COLO829 (cell line): ENCODE measurements at regions not wholly inside any gene's neighbourhood (a gene's known extent, or its start where the extent isn't known, plus 50 kb on each side); places are given as distances from the start of the nearest gene placed in this dataset.

Source experiments
- DNase-seq: peaks from one replicate; pipeline ENCODE4 v3.0.0; 2012; ENCODE audit warnings: low spot score

DNA sequence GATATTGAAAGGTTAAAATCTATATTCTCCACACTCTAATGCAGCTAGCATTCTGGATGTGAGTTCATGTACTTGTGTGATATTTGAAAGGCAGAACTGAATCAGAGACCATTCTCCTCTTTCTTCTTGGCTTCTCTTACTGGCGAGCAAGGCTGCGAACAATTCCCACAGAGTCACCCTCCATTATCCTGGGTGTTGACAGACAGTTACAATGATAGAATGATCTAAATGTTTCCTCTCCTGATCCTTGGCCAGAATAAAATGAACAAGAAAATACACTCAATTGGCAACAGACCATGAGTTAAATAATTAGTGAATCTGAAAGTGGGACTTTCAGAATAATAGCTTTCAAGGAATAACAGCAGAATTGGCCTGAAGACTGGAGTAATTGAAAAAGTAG is 342.8 kb downstream of the RAPGEF2 start:
- DNase-seq, result no peak

DNA sequence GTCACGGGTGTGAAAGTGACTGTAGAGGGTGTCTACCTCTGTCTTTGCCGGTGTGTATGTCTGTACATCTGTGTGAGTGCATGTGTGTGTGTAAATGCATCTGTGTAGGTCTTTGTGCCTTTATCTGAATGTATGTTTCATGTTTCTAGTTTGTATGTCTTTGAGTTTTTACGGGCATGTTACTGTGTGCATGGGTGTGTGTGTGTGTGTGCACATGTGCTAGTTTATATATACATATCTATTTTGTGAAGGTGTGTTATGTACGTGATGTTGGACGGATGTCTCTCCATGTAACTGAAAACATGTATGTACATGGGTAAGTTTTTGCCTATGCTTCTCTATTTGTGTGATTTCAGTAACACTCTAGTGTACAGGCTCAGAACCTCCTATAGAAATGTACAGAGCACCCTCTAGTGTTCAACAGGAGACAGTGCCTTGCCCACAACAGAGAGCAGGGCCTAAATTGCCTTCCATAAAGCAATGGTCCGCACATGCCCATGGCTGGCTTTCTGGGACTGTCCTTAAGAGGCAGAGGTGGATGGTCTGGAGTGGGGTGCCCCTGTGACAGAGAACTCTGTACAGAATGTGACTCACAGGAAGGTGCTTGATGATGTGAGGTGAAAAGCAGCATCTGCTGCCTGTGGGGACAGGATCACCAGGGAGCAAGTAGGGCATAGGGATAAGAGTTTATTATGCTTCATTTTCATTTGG is 343.5 kb downstream of the RAPGEF2 start:
- DNase-seq, result peak; percentile 77

DNA sequence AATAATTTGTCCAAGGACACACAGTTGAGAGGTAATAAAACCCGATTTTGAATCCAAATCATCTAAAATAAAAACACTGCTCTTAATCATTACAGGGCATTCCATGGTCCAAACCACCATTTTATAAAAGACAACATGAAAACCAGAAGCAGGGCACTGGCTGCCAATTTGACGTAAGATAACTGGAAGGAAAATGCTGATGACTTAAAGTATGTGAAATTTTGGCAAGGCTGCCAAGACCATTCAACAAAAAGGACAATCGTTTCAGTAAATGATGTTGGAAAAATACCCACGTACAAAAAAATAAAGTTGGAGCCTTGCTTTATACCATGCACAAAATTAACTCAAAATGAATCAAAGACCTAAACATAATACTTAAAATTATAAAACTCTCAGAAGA is 344.4 kb downstream of the RAPGEF2 start:
- no peak for DNase-seq

DNA sequence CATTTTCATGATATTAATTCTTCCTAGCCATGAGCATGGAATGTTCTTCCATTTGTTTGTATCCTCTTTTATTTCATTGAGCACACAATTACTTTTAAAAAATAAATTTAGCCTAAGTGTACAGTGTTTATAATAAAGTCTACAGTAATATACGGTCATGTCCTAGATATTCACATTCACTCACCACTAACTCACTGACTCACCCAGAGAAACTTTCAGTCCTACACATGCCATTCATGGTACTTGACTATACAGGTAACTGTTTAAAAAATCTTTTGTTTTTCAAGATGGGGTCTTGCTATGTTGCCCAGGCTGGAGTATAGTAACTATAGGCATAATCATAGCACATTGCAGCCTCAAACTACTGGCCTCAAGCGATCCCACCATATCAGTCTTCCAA is 348.1 kb downstream of the RAPGEF2 start:
- DNase-seq, result no peak

DNA sequence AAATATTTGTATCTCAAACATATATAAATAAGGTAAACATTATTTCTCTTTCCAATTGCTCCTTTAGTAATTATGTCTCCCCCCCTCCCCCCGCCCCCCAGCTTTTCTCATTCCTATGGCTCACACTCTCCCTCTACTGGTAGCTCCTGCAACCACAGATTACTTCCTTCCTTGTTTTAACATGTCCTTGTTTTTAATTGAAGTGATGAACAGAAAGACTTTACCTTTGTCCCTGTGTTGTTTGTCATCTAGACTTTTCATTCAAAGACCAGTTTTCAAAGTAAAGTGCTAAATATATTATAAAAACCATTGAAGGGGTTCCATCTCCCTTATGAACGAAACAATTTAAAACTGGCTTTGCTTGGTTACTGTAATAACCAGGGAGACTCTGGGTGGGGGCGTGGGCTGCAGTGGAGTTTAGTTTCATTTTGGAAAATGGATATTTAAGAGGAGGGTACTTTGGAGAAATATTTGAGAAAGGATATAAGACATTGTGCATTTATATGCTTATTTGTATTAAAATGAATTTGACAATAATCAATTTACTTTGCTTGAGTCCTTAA is 352.9 kb downstream of the RAPGEF2 start:
- DNase-seq, result peak; percentile 78

DNA sequence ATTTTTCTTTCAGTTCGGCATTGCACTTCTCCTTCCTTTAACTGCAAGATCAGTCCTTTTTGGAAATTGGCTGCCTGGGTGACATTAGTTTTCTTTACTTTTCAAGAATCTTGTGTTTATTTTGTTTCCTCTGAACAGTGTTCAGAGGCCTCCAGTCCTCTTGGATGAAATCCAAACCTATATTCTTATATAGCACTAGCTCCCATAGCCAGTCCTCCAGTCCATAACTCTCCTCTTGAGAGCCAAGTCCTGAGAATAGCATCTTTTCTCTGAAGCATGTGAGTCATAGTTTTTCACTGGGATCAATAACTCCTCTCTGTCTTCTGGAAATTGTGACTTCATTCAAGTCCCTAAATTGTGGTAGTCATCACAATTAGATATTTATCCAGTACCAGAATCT is 357.5 kb downstream of the RAPGEF2 start:
- peak; percentile 21 for DNase-seq

DNA sequence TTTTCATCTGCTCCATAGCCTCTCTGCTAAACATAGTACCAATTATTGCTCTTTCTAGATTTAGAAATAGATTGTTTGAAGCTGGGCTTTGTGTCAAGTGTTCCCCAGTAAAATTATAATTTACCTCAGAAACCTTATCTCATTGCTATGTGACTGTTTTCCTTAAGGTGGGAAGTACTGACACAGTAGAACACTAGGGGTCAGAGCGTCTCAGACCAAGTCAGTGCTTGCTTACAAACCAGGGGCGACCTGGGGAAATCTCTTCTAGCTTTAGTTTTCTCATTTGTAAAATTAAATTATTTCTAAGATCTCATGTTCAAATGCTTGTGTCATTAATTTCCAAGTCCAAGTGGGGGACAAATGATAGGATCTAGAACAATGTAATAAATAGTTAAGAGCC is 360.4 kb downstream of the RAPGEF2 start:
- no peak for DNase-seq

DNA sequence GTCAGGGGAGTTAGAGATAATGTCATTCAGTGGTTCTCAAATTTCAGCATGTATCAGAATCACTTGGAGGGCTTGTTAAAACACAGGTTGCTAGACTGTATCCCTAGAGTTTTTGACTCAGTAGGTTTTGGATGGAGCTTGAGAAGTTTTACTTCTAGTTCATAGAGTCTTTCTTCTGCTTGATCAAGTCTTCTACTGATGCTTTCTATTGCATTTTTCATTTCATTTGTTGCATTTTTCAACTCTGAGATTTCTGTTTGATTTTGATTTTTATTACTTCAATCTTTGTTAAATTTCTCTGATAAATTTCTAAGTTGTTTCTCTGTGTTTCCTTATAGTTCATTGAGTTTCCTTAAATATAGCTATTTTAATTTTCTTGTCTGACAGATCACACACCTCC is 361.4 kb downstream of the RAPGEF2 start:
- no peak for DNase-seq

DNA sequence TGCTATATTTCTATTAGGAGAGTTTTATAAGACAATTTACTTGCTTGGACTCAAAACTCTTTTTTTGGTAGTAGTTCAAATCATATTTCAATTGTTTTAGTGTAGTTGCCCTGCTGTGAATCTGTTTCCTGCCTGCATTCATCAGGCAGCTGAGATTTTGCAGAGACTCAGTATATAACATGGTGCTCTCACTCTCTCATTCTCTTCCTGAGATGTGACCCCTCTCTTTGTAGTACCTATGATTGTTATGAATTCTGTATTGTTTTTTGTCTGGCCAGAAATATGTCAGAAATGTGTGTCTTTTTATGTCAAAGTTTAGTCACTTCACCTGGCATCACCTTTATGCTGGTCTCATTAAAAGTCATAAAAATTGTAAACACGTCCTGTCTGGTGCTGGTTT is 374.0 kb downstream of the RAPGEF2 start:
- no peak for DNase-seq

DNA sequence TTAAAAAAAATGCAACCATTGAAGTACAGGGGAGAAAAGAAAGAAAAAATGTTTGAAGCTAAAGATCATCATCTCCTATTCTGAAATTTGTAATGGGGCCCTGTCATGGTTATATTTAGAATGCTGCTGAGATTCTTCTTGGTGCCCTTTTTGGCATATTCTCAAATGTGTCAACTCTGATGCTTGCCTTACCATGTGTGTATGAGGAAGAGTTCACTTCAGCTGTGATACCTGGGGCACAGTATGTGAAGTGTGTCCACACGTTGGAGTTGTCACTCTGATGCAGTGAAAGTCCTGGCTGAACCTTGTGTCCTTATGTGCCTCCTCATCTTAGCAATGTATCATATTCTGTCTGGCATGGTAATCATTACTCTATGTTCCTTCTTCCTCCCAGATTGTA is 377.9 kb downstream of the RAPGEF2 start:
- no peak for DNase-seq

DNA sequence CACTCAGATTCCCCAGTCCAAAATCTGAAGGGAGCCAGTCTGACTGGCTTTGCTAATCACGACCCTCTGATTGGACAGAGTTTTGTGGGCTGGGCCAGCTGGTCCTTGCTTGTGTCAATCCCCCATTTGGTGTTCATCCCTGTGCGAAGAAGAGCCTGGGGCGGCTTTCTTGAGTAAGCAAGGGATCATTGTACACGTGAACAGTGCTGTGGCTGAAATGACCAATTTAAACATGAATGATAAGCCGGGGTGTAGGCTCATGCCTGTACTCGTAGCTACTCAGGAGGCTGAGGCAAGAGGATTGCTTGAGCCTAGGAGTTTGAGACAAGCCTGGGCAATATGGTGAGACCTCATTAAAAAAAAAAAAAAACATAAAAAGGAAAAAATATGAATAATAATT is 379.1 kb downstream of the RAPGEF2 start:
- DNase-seq, result no peak

DNA sequence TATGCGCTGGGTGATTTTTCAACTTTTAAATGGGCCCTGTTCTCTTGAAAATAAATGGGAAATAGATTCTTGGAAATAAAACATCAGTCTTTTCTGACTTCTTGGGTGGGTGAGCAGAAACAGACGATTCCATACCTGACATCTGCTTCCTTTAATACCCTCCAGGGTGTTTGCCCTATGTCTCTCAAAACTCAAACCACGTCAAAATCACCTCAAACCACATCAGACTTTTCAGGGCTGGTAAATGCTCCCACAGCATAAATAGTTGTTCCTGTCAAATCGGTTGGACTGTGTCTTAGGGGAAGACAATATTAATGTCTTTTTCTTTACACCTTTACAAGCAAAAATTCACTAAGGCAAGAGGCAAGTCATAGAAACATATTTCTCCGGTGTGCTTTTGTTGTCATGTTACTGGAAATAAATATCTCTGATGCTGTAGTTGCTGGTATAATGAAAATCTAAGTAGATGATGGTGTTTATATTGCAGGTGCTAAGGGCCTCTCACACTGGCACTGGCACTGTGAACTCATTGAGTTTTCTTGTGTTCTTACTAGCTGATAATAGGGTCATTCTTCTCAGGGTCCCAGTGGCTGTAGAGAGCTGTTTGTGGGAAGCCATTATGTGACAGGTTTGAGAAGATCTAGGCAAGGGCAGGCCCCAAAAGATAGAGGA is 380.4 kb downstream of the RAPGEF2 start:
- no peak for DNase-seq

DNA sequence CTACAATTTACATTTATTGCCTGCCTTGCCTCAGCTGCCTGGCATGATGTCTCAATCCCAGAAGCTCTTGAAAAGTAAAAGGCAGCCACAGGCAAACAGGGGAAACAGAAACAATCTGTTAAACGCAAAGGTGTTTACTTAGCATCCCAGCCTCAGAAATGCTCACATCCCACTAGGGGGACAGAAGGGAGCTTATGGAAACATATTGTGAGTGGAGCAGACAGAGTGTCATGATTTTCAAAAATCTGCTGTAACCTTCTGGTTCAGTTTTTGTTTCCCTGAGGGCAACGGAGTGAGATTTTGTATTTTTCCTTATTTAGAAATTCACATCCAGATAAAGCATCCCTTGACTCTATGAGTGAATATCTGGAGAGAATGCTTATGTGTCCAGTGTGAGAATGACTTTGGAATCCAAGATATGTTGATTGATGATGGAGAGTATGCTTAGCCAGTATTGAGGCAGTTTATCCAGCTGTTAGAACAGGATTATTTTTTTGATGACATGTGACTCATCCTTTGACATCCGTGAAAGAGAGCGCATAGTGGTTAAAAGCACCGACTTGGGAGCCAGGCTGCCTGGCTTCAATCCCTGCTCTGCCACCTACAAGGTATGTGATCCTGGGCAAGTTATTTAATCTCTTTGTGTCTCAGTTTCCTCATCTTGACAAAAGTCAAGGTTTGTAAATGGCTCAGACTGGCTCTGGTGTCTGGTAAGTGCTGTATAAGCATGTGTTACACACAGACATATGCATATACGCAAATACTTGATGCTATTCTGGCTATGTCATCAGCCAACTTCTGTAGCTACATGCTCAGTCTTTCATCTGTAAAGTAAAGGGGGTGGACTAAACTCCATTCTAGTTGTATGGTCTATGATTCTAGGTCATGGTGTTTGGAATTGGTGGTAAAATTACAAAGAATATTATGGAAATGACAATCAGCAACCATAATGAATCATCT is 381.2 kb downstream of the RAPGEF2 start:
- no peak for DNase-seq

DNA sequence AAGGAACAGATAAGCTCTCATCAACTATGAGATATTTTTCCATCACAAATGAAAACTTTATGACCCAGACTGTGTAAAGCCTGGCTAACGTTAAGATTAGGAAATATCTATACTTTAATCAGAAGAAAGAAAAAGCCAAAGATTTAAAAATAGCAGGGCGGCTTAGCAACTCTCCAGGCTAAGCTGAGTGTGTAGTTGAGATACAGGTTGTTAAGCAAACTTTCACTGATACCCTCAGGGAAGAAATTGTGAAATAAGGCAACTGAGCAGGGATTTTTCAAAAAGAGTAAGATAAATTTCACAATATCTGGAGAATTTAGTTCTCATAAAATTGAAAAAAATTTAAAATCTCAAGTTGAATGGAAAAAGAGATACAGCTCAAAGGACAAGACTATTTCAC is 382.0 kb downstream of the RAPGEF2 start:
- DNase-seq, result no peak

DNA sequence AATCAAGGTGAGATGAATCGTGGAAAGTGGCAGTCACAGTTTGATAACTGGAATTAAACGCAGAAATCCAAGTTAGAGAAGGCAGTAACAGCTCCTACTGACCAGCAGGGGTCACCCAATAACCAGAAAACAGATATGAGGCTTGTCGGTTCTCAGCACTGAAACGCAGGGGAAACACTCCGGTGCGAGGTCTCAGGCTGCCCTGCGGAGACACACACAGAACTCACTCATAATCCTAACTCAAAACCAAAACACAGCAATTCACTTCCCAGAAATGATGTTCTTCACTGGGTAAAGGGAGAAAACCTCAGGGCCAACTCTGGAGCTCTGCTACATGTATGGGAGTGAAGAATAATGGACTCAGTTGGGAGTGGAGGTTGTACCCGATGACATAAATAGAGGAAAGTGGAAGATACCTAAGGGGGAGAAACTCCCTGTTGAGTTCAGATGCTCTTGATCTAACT is 384.4 kb downstream of the RAPGEF2 start:
- DNase-seq, result peak; percentile 72

DNA sequence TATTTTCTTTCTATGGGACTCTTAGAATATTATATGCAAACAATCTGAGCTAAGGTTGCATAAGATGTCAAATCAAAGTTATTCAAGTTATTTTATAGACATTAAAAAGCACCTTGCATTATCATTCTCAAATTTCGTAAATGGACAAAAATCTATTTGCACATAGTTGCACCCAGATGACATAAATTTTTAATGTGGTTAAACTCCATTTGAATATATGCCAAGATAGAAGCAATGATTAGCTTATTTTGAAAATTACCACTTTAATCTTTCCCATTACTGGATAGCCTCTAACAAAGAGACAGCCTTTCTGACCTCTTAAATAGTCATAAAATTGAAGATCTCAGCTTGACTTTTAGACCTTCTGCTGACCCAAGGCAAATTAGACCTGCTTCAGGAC is 386.8 kb downstream of the RAPGEF2 start:
- no peak for DNase-seq

DNA sequence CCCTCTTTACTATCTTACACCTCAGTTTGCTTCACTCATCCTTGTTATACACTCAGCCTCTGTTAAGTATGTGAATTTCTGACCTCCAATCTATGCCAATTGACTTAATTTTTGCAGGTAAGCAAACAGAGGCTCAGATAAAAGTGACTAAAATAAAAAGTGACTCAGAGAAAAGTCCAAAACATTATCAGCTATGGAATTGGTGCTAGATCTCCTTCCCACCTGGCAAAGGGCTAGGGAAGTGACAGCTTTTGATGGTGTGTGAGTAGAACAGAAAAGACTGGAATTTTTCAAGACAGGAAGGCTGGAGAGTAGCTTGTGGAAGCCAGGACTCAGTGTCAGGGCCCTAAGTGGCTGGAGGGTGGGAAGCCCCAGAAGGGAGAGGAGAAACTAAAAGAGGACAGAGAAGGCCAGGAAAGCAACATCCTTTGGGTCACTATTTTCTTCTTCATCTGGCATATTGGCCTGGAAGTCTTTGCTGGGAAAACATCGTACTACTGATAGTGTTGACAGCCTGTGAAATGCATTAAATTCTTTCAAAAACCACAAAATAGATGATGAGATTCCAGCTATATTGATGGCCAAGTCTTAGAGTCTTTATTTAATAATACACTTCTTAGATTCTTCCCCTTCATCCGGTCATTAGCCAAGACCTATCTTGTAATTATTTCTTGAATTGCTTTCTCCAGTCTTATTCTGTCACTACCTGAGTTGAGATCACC is 392.8 kb downstream of the RAPGEF2 start:
- DNase-seq, result no peak

DNA sequence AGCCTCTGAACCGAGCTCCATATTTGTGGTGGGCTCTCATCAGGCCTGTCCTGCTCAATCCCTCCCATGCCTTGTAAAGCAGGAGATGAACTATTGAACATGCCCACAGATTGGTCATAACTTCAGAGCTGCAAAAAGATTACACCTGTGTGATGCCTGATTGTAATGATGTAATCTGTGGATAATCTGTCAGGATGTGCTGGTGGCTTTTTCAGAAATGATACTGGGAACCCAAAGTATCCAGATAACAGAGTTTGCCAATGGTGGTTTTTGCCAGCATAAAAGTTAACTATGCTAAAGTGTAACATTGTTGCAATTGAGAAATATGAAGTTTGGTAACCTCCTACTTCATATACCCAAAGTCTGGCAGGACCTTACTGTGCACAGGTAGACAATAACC is 393.4 kb downstream of the RAPGEF2 start:
- no peak for DNase-seq

DNA sequence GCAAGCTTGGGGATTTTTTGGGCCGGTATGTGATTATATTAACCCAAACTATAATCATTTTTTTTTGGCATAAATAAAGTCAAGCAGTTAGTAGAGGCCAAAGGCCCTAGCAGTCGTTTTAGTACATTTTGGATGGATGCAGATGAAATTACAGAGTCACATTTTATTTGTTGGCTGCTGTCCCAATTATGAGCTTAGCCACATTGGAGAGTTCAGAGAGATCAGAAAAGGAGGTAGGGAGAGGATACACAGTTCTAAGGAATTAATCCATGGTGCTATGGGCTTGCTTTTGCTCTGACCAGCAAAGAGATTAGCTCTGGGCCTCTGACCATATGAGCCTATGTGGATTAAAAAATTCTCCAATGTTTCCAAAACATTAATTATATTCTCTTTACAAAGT is 395.1 kb downstream of the RAPGEF2 start:
- DNase-seq, result no peak

DNA sequence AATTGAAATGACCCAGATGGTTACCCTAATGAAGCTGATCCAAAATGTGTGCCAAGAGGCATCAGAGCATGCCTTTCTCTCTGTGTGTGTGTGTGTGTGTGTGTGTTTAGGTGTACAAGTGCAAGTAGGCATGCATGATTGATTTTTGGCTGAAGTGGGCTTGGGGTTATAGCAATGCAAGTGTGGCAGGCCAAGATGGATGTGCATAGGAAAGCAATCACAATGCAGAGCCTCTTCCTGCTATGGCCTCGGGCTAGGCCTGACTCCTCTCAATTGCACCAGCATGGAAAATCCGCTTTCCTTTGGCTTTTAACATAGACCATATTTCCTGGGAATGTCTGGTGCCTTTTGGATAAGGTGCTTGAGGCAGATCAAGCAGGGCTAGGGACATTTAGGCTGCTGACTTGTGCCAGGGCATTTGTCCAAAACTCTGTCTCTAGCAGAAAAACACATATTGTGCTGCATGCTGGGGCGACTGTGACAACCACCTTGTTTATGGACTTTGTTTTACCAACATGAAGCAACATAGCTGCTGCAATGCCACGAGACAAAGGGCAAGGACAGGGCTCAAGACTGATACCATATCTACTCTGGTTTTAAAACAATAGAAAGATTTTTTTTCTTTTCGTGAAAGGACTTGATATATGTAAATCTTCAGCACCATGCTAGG is 395.7 kb downstream of the RAPGEF2 start:
- no peak for DNase-seq

DNA sequence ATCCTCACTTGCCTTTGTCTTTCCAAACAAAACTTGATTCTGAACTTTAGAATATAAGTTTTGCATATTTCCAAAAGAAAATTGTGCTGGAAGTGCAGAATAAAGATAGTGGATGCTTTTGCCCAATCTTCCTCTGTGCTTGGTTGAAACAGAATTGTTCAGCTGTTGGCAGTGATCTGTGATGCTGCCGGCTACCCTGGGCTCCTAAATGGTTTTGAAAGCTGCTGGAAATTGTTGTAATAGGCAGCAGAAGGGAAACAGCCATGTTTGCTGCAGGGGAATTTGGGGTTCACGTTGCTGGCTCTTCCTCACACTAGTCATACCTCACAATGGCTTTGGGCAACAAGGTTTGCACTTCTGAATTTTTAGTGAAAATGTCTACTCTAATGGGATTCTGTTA is 398.0 kb downstream of the RAPGEF2 start:
- DNase-seq, result no peak
